Spleen (tissue), 11 donors: ENCODE measurements at regions not wholly inside any gene's neighbourhood (a gene's known extent, or its start where the extent isn't known, plus 50 kb on each side); places are given as distances from the start of the nearest gene placed in this dataset.

Experiments
- DNase-seq: peaks from one replicate; pipeline ENCODE4 v3.0.0-alpha.2; 2020
- H3K27ac ChIP-seq, 8 donors: fragments of 200-600 bp; sonication (generic) in 7 of 8; 1 replicate in 4 of 8; 2 replicates in 4 of 8; pipeline versions ENCODE4 v1.5.0 to v1.8.0; 2016 to 2021; ENCODE audit warnings: inconsistent platforms in 4 of 8, mild to moderate bottlenecking in 4 of 8, moderate library complexity in 1 of 8
- H3K27me3 ChIP-seq, 7 donors: fragments of 200-600 bp; sonication (generic) in 6 of 7; replicated peaks in 1 of 7; 1 replicate in 4 of 7; 2 replicates in 3 of 7; pipeline versions ENCODE4 v1.5.0 to v1.8.0; 2016 to 2021; ENCODE audit warnings: inconsistent platforms in 3 of 7, mild to moderate bottlenecking in 1 of 7
- H3K36me3 ChIP-seq, 6 donors: fragments of 200-600 bp; sonication (generic) in 5 of 6; 1 replicate in 4 of 6; 2 replicates in 2 of 6; pipeline versions ENCODE4 v1.5.0 to v1.8.0; 2016 to 2021; ENCODE audit warnings: inconsistent platforms in 2 of 6
- H3K4me1 ChIP-seq, 6 donors: fragments of 200-600 bp; sonication (generic) in 5 of 6; 1 replicate in 3 of 6; 2 replicates in 3 of 6; pipeline versions ENCODE4 v1.5.0 to v1.8.0; 2016 to 2021; ENCODE audit warnings: inconsistent platforms in 3 of 6
- H3K4me3 ChIP-seq, 8 donors: fragments of 200-600 bp; sonication (generic) in 7 of 8; 1 replicate in 4 of 8; 2 replicates in 4 of 8; pipeline versions ENCODE4 v1.5.0 to v1.8.0; 2016 to 2021; ENCODE audit warnings: inconsistent platforms in 4 of 8, mild to moderate bottlenecking in 4 of 8, moderate library complexity in 2 of 8
- H3K9me3 ChIP-seq, 8 donors: fragments of 200-600 bp; sonication (generic) in 7 of 8; 1 replicate in 4 of 8; 2 replicates in 4 of 8; pipeline versions ENCODE4 v1.5.0 to v1.8.0; 2016 to 2021; ENCODE audit warnings: inconsistent platforms in 4 of 8
- POLR2A ChIP-seq, 3 donors: fragments of 450-650 bp; IDR thresholded peaks; one replicate each; pipeline ENCODE4 v1.5.1; 2017; ENCODE audit warnings: antibody characterized with exemption in 3 of 3, mild to moderate bottlenecking in 1 of 3
- POLR2AphosphoS5 ChIP-seq, 3 donors: sonication (generic); formaldehyde crosslinking; IDR thresholded peaks; one replicate each; pipeline ENCODE4 v1.5.1; 2017; ENCODE audit warnings: antibody characterized with exemption in 3 of 3
- whole genome bisulfite sequencing, 5 donors: extraction: QIAGEN DNeasy Blood & Tissue Kit in 3 of 5; methylation state at CpG; one replicate each; pipeline versions ENCODE4 v1.1.5 to v1.1.7; 2013 to 2018; 5-methylcytosine and 5-hydroxymethylcytosine counted together
- intact Hi-C: fragments of 100-400 bp; cut with DNase I; formaldehyde crosslinking; loops from one replicate; pipeline ENCODE4 v1.15.0; 2023; ENCODE audit warnings: low total_unique reads
- TF ChIP-seq, protein P1 (sequence below), 11 experiments: fragments of 200-600 bp in 7 of 11; fragments of 450-650 bp in 4 of 11; sonication (generic) in 4 of 11; IDR thresholded peaks in 8 of 11; conservative IDR thresholded peaks in 3 of 11; 1 replicate in 7 of 11; 2 replicates in 4 of 11; pipeline versions ENCODE4 v1.4.0 to v1.8.0; 2016 to 2021; ENCODE audit warnings: antibody characterized with exemption in 11 of 11, inconsistent platforms in 4 of 11, mild to moderate bottlenecking in 1 of 11
- donor health status: healthy with polysubstance abuse.
- donor health status: DM: no; HTN: no; CAD: no; lungs with moderate emphysema.
- donor health status: DM: no; HTN: no; CAD: no.
- donor health status: Bipolar disorder and iron deficiency.
- donor health status: healthy.
- donor health status: DM: no; HTN: no; CAD: no.
- donor health status: DM: yes; HTN: yes; CAD: no.

DNA sequence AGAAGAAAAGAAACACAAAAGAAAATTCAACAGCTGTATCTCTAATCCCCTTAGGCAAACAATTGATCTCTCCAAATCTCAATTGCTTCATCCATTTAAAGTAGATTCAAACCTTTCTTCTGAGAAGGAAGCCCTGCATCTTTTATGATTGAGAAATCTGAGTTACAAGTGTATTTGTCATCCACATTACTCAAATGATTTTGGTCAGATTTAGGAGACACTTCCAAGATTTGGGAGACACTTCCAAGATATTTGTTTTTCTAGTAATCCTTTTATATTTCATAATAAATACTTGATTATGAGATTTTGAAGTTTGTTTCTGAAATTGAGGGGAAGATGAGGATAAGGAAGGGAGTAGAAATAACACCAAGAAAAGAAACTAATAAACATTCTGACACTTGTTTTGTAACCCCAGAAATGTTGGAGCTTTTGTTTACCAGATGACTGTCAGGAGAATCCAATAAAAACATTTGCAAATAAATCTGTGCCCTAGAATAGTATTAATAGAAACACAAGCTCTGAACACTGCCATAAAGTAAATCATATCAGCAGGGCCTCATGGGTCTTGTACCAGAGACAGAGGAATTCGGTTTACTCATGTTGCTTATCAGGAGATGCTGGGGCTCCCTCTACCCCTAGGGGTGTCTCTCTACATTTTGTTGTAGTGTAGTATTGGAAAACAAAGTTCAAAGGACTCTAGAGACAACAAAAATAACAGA is 314.3 kb upstream of the NT5E start:
- WGBS, 5 donors, result 48 to 70% (median 61%) methylated on average over 1 of the region's 1 CpG
- Histone ChIP-seq H3K36me3 (no peaks in the 10 kb centered on the region), H3K4me3 (no peak overlapping the region), H3K9me3 (no peaks in the 10 kb centered on the region), H3K4me1 (no peaks in the 10 kb centered on the region), H3K27me3 (no peaks in the 10 kb centered on the region), H3K27ac (no peak overlapping the region)
- intact Hi-C loops, result no loop called here
- DNase-seq, result no peak
- TF ChIP-seq, protein P1, sequence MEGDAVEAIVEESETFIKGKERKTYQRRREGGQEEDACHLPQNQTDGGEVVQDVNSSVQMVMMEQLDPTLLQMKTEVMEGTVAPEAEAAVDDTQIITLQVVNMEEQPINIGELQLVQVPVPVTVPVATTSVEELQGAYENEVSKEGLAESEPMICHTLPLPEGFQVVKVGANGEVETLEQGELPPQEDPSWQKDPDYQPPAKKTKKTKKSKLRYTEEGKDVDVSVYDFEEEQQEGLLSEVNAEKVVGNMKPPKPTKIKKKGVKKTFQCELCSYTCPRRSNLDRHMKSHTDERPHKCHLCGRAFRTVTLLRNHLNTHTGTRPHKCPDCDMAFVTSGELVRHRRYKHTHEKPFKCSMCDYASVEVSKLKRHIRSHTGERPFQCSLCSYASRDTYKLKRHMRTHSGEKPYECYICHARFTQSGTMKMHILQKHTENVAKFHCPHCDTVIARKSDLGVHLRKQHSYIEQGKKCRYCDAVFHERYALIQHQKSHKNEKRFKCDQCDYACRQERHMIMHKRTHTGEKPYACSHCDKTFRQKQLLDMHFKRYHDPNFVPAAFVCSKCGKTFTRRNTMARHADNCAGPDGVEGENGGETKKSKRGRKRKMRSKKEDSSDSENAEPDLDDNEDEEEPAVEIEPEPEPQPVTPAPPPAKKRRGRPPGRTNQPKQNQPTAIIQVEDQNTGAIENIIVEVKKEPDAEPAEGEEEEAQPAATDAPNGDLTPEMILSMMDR (IDR thresholded peaks at IDR 0.05 in 8 of 11, conservative IDR thresholded peaks at IDR 0.05 in 3 of 11), result no peak
- no peak for TF ChIP-seq POLR2AphosphoS5 (IDR thresholded peaks at IDR 0.05)
- no peak for TF ChIP-seq POLR2A (IDR thresholded peaks at IDR 0.05)

DNA sequence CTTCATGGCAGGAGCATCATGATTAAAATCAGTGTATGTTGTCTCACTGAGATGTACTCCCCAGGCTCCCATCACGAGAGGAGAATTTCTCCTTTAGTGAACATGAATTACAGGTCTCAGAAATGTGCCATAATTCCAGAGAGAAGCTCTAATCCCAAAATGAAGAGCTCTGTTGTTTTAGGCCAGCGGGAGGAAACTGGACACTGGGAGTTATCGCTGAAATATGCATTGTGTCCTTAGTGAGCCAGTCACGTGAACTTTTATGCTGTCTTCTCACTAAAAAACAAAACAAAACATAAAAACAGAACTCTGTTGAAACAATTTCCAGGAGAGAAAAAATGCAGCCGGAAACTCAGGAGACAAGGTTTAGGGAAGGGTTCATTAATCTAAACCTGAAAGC is 315.7 kb upstream of the NT5E start:
- DNase-seq, result no peak
- Histone ChIP-seq H3K9me3 (no peaks in the 10 kb centered on the region), H3K27ac (no peak overlapping the region), H3K27me3 (no peaks in the 10 kb centered on the region), H3K4me3 (no peak overlapping the region), H3K4me1 (no peaks in the 10 kb centered on the region), H3K36me3 (no peaks in the 10 kb centered on the region)
- 74 to 88% (median 85%) methylated on average over 5 of the region's 5 CpGs for WGBS, 5 donors
- TF ChIP-seq, protein P1 (IDR thresholded peaks at IDR 0.05 in 8 of 11, conservative IDR thresholded peaks at IDR 0.05 in 3 of 11), result no peak
- TF ChIP-seq POLR2AphosphoS5 (IDR thresholded peaks at IDR 0.05) (no peak), POLR2A (IDR thresholded peaks at IDR 0.05) (no peak)
- intact Hi-C loops, result no loop called here

DNA sequence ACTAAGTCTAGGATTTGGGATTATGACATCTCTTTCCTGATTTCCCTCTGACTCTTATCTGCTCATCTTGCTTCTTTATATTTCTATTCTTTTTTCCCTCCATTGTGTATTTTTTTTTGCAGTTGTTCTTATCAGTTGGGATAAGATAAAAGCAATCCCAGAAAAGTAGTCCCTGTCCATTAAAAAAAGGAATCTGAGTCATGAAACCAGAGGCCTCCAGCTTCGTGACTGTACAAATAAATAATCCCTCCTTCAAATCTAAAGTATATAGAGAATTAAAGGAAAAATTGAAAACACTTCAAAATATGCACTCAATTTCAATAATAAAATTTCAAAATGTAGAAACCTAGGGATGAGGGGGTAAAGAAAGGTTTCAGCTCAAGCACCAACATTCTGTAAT is 317.8 kb upstream of the NT5E start:
- Histone ChIP-seq H3K27ac (no peak overlapping the region), H3K4me3 (no peak overlapping the region), H3K36me3 (no peaks in the 10 kb centered on the region), H3K4me1 (no peaks in the 10 kb centered on the region), H3K27me3 (no peaks in the 10 kb centered on the region), H3K9me3 (no peaks in the 10 kb centered on the region)
- intact Hi-C loops, result no loop called here
- TF ChIP-seq, protein P1 (IDR thresholded peaks at IDR 0.05 in 8 of 11, conservative IDR thresholded peaks at IDR 0.05 in 3 of 11), result no peak
- TF ChIP-seq POLR2A (IDR thresholded peaks at IDR 0.05) (no peak), POLR2AphosphoS5 (IDR thresholded peaks at IDR 0.05) (no peak)
- 50 to 72% (median 63%) methylated on average over 1 of the region's 1 CpG for WGBS, 5 donors
- DNase-seq, result no peak

DNA sequence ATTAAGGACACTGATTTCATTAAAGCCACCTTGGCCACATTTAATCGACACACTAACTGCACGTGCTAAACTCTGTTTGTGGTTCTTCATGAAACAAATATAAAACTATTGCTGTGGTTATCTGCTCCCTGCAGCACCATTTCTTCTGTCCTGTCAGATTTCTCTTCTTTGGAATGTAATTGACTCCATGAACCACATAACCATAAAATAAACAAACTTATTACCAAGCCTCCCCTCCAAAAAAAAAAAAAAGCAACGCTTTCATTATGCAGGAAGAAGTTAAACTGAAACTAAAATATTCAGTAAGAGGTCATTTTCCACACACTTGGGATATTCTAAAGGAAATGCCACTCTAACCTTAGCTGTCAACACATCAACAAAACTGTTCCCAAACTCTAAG is 319.1 kb upstream of the NT5E start:
- H3K27ac ChIP-seq, result no peak overlapping the region
- H3K27me3 ChIP-seq, result no peaks in the 10 kb centered on the region
- H3K4me1 ChIP-seq, result no peaks in the 10 kb centered on the region
- DNase-seq, result no peak
- no peaks in the 10 kb centered on the region for H3K36me3 ChIP-seq
- TF ChIP-seq POLR2AphosphoS5 (IDR thresholded peaks at IDR 0.05) (no peak), POLR2A (IDR thresholded peaks at IDR 0.05) (no peak)
- TF ChIP-seq, protein P1 (IDR thresholded peaks at IDR 0.05 in 8 of 11, conservative IDR thresholded peaks at IDR 0.05 in 3 of 11), result no peak
- 59 to 73% (median 64%) methylated on average over 3 of the region's 3 CpGs for WGBS, 5 donors
- no peak overlapping the region for H3K4me3 ChIP-seq
- H3K9me3 ChIP-seq, result no peaks in the 10 kb centered on the region
- intact Hi-C loops, result no loop called here
